NK-92 (cell line): ENCODE measurements at regions not wholly inside any gene's neighbourhood (a gene's known extent, or its start where the extent isn't known, plus 50 kb on each side); places are given as distances from the start of the nearest gene placed in this dataset.

Experiments used
- DNase-seq: peaks from one replicate; lab custom pipeline; 2025; ENCODE audit not compliant: unreplicated experiment; lab: John Stamatoyannopoulos, UW

- no peak for DNase-seq
Measured at GRCh38 chr2:128523457-128523856, 204.8 kb upstream of the HS6ST1 start.

- no peak for DNase-seq
Measured at GRCh38 chr2:128524183-128524582, 205.5 kb upstream of the HS6ST1 start.

GRCh38 chr2:128525653-128526052 is 207.0 kb upstream of the HS6ST1 start:
- DNase-seq: no peak

GRCh38 chr2:128526455-128526976 is 207.8 kb upstream of the HS6ST1 start:
- no peak for DNase-seq

GRCh38 chr2:128528133-128528532 is 209.5 kb upstream of the HS6ST1 start:
- DNase-seq: no peak

GRCh38 chr2:128530025-128530573 is 211.4 kb upstream of the HS6ST1 start:
- no peak for DNase-seq

GRCh38 chr2:128531856-128532255 is 213.2 kb upstream of the HS6ST1 start:
- no peak for DNase-seq

GRCh38 chr2:128533101-128533500 is 214.4 kb upstream of the HS6ST1 start:
- DNase-seq: no peak

GRCh38 chr2:128534688-128535392 is 216.2 kb upstream of the HS6ST1 start:
- DNase-seq: no peak

GRCh38 chr2:128535953-128536352 is 217.3 kb upstream of the HS6ST1 start:
- no peak for DNase-seq

GRCh38 chr2:128536925-128537620 is 218.4 kb upstream of the HS6ST1 start:
- no peak for DNase-seq

GRCh38 chr2:128537646-128538045 is 219.0 kb upstream of the HS6ST1 start:
- no peak for DNase-seq

- DNase-seq: no peak
Measured at GRCh38 chr2:128538396-128538795, 219.7 kb upstream of the HS6ST1 start.

GRCh38 chr2:128540670-128541069 is 222.0 kb upstream of the HS6ST1 start:
- DNase-seq: no peak

- no peak for DNase-seq
Measured at GRCh38 chr2:128541448-128541847, 222.8 kb upstream of the HS6ST1 start.

GRCh38 chr2:128543036-128543435 is 224.4 kb upstream of the HS6ST1 start:
- no peak for DNase-seq

- no peak for DNase-seq
Measured at GRCh38 chr2:128543646-128544045, 225.0 kb upstream of the HS6ST1 start.

GRCh38 chr2:128544321-128545037 is 225.8 kb upstream of the HS6ST1 start:
- DNase-seq: no peak

- DNase-seq: no peak
Measured at GRCh38 chr2:128545085-128545484, 226.4 kb upstream of the HS6ST1 start.

GRCh38 chr2:128545829-128546228 is 227.2 kb upstream of the HS6ST1 start:
- DNase-seq: no peak

GRCh38 chr2:128547667-128548066 is 229.0 kb upstream of the HS6ST1 start:
- DNase-seq: no peak
